DOHH2 (cell line): ENCODE measurements at regions not wholly inside any gene's neighbourhood (a gene's known extent, or its start where the extent isn't known, plus 50 kb on each side); places are given as distances from the start of the nearest gene placed in this dataset.

Experiments
- H3F3A ChIP-seq: fragments of 200-600 bp; sonication (generic), shearing (Covaris generic); 2 replicates; pipeline ENCODE4 v1.6.0; 2016; ENCODE audit warnings: antibody characterized with exemption, mild to moderate bottlenecking; ENCODE audit not compliant: control insufficient read depth, insufficient read depth
- H3K27ac ChIP-seq: fragments of 200-600 bp; sonication (generic); 2 replicates; pipeline ENCODE4 v1.5.1; 2014; ENCODE audit warnings: low read depth, mild to moderate bottlenecking, low read length, moderate library complexity
- H3K27me3 ChIP-seq: fragments of 200-600 bp; sonication (generic); 2 replicates; pipeline ENCODE4 v1.6.1; 2014; ENCODE audit warnings: mild to moderate bottlenecking, low read length, mixed read lengths; ENCODE audit not compliant: control insufficient read depth
- H3K36me3 ChIP-seq: fragments of 200-600 bp; sonication (generic); 2 replicates; pipeline ENCODE4 v1.6.1; 2014; ENCODE audit warnings: mild to moderate bottlenecking, low read length, moderate library complexity, mixed read lengths; ENCODE audit not compliant: control insufficient read depth
- H3K4me1 ChIP-seq: fragments of 200-600 bp; sonication (generic); 2 replicates; pipeline ENCODE4 v1.6.1; 2014; ENCODE audit warnings: mild to moderate bottlenecking, low read length, mixed read lengths; ENCODE audit not compliant: control insufficient read depth
- H3K4me2 ChIP-seq: fragments of 200-600 bp; sonication (generic); 2 replicates; pipeline ENCODE4 v1.6.0; 2014; ENCODE audit warnings: mild to moderate bottlenecking, low read length, moderate library complexity
- H3K4me3 ChIP-seq: fragments of 200-600 bp; sonication (generic); 2 replicates; pipeline ENCODE4 v1.5.1; 2014; ENCODE audit warnings: mild to moderate bottlenecking, low read length, mixed read lengths
- H3K79me2 ChIP-seq: fragments of 200-600 bp; sonication (generic); 2 replicates; pipeline ENCODE4 v1.6.1; 2014; ENCODE audit warnings: mild to moderate bottlenecking, low read length, mixed read lengths; ENCODE audit not compliant: control insufficient read depth
- H3K9me2 ChIP-seq: fragments of 200-600 bp; sonication (generic); replicated peaks from 2 replicates; pipeline ENCODE4 v1.6.1; 2014; ENCODE audit warnings: mild to moderate bottlenecking, low read length, mixed read lengths; ENCODE audit not compliant: control insufficient read depth
- H3K9me3 ChIP-seq: fragments of 200-600 bp; sonication (generic); 2 replicates; pipeline ENCODE4 v1.6.1; 2014; ENCODE audit warnings: antibody characterized with exemption, low read length, mixed read lengths; ENCODE audit not compliant: control insufficient read depth, insufficient read depth
- H4K20me1 ChIP-seq: fragments of 200-600 bp; sonication (generic); 2 replicates; pipeline ENCODE4 v1.6.0; 2014; ENCODE audit warnings: low read depth, mild to moderate bottlenecking, antibody characterized with exemption, low read length, moderate library complexity; ENCODE audit not compliant: control insufficient read depth, insufficient read depth
- EZH2phosphoT487 ChIP-seq: fragments of 200-600 bp; sonication (generic); IDR thresholded peaks from 2 replicates; pipeline ENCODE4 v1.6.1; 2017; ENCODE audit warnings: borderline replicate concordance, mild to moderate bottlenecking, antibody characterized with exemption, low read length, moderate library complexity, mixed read lengths
- TF ChIP-seq, protein P1 (sequence below): fragments of 200-600 bp; sonication (generic); IDR thresholded peaks from one replicate; pipeline ENCODE4 v1.5.1; 2014; ENCODE audit warnings: antibody characterized with exemption, mild to moderate bottlenecking, low read depth, low read length; ENCODE audit not compliant: poor library complexity, severe bottlenecking

DNA sequence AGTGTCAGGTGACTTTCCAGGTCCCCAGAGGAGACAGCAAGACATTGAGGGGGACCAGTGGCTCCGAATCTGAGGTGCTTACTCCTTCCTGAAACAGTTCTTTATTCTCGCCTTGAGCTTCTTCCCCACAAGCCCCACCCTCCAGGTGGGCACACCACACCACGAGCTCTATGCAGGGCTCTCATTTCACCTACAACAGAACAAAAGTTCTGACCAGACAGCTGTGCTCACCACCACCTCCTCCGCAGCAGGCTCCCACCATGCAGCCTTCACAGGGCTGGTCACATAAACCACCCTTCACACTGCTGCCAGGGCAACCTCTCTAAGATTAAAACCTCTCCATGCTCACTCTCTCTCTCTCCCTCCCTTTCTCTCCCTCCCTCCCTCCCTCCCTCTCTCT, 384.5 kb upstream of the ARID1B start:
- Histone ChIP-seq H3K9me3 (no peaks in the 10 kb centered on the region), H3K79me2 (no peaks in the 10 kb centered on the region), H3K36me3 (no peaks in the 10 kb centered on the region; the same call in 1 of the 2 replicates), H3K4me2 (no peak overlapping the region), H3K27me3 (no peaks in the 10 kb centered on the region), H4K20me1 (no peaks in the 10 kb centered on the region), H3K27ac (no peak overlapping the region), H3K9me2 (no peaks in the 10 kb centered on the region), H3K4me3 (no peak overlapping the region), H3F3A (no peaks in the 10 kb centered on the region), H3K4me1 (no peaks in the 10 kb centered on the region)
- no peak for TF ChIP-seq EZH2phosphoT487
- TF ChIP-seq, protein P1, sequence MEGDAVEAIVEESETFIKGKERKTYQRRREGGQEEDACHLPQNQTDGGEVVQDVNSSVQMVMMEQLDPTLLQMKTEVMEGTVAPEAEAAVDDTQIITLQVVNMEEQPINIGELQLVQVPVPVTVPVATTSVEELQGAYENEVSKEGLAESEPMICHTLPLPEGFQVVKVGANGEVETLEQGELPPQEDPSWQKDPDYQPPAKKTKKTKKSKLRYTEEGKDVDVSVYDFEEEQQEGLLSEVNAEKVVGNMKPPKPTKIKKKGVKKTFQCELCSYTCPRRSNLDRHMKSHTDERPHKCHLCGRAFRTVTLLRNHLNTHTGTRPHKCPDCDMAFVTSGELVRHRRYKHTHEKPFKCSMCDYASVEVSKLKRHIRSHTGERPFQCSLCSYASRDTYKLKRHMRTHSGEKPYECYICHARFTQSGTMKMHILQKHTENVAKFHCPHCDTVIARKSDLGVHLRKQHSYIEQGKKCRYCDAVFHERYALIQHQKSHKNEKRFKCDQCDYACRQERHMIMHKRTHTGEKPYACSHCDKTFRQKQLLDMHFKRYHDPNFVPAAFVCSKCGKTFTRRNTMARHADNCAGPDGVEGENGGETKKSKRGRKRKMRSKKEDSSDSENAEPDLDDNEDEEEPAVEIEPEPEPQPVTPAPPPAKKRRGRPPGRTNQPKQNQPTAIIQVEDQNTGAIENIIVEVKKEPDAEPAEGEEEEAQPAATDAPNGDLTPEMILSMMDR: no peak

DNA sequence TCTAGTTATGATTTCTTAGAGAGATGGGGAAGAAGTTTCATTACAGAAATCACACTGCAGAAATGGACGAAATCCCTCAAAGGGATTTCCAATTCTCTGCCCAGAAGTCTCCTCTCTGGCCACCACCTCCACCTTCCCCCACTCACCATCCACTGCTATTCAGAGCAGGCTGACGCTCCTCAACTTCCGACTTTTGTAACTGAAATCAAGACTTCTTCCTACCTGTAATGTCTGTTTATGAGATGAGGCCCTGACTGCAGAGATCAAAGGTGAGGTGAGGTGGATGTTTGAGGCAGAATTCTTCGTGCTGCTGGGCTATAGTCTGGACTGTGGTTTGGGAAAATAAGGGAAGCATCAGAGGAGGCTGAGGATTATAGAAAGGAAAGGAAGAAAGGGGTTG, 385.2 kb upstream of the ARID1B start:
- no peaks in the 10 kb centered on the region for H3K4me1 ChIP-seq
- H3K79me2 ChIP-seq: no peaks in the 10 kb centered on the region
- H3K4me2 ChIP-seq: no peak overlapping the region
- H3K27me3 ChIP-seq: no peaks in the 10 kb centered on the region
- H3F3A ChIP-seq: no peaks in the 10 kb centered on the region
- no peaks in the 10 kb centered on the region; the same call in 1 of the 2 replicates for H3K36me3 ChIP-seq
- H3K9me2 ChIP-seq: no peaks in the 10 kb centered on the region
- no peak overlapping the region for H3K27ac ChIP-seq
- TF ChIP-seq, protein P1: no peak
- TF ChIP-seq EZH2phosphoT487: no peak
- H3K9me3 ChIP-seq: no peaks in the 10 kb centered on the region
- H3K4me3 ChIP-seq: no peak overlapping the region
- no peaks in the 10 kb centered on the region for H4K20me1 ChIP-seq

GRCh38 chr6:156391061-156391672, 386.0 kb upstream of the ARID1B start:
- no peaks in the 10 kb centered on the region for H3F3A ChIP-seq
- H3K4me2 ChIP-seq: no peak overlapping the region
- no peaks in the 10 kb centered on the region; the same call in 1 of the 2 replicates for H3K36me3 ChIP-seq
- H3K4me1 ChIP-seq: no peaks in the 10 kb centered on the region
- no peak overlapping the region for H3K27ac ChIP-seq
- H3K9me2 ChIP-seq: no peaks in the 10 kb centered on the region
- TF ChIP-seq EZH2phosphoT487: no peak
- TF ChIP-seq, protein P1: no peak
- no peak overlapping the region for H3K4me3 ChIP-seq
- H4K20me1 ChIP-seq: no peaks in the 10 kb centered on the region
- no peaks in the 10 kb centered on the region for H3K9me3 ChIP-seq
- no peaks in the 10 kb centered on the region for H3K79me2 ChIP-seq
- no peaks in the 10 kb centered on the region for H3K27me3 ChIP-seq
